OCI-M2 (cell line): ENCODE measurements at regions not wholly inside any gene's neighbourhood (a gene's known extent, or its start where the extent isn't known, plus 50 kb on each side); places are given as distances from the start of the nearest gene placed in this dataset.
"Not testable (repeated sequence)": the region's sequence is repeated elsewhere in the genome, so short reads cannot be mapped to it uniquely, and the experiment has no call there.

Experiments used
- DNase-seq: peaks from one replicate; lab custom pipeline; 2025; ENCODE audit not compliant: unreplicated experiment; lab: John Stamatoyannopoulos, UW

GRCh38 chr1:181192316-181192715, 103.8 kb downstream of the IER5 start:
- DNase-seq, result no peak

GRCh38 chr1:181202986-181203555, 114.6 kb downstream of the IER5 start:
- DNase-seq, result no peak

GRCh38 chr1:181204530-181204929, 116.0 kb downstream of the IER5 start:
- DNase-seq, result no peak

GRCh38 chr1:181205901-181206300, 117.4 kb downstream of the IER5 start:
- no peak for DNase-seq

- DNase-seq, result no peak
These were observed 118.0 kb downstream of the IER5 start for GRCh38 chr1:181206513-181206912.

- no peak for DNase-seq
These were observed 118.7 kb downstream of the IER5 start for GRCh38 chr1:181206979-181207790.

GRCh38 chr1:181208083-181208482, 119.6 kb downstream of the IER5 start:
- DNase-seq, result no peak

- no peak for DNase-seq
These were observed 120.5 kb downstream of the IER5 start for GRCh38 chr1:181208967-181209366.

GRCh38 chr1:181213056-181213455, 124.6 kb downstream of the IER5 start:
- DNase-seq, result no peak

- DNase-seq, result no peak
These were observed 128.1 kb downstream of the IER5 start for GRCh38 chr1:181216591-181216994.

GRCh38 chr1:181219938-181220337, 131.4 kb downstream of the IER5 start:
- DNase-seq, result no peak

- DNase-seq, result no peak
These were observed 132.6 kb downstream of the IER5 start for GRCh38 chr1:181221078-181221477.

- DNase-seq, result no peak
These were observed 134.5 kb downstream of the IER5 start for GRCh38 chr1:181222972-181223505.

- DNase-seq, result not testable (repeated sequence)
These were observed 138.2 kb downstream of the IER5 start for GRCh38 chr1:181226728-181227127.

- DNase-seq, result no peak
These were observed 150.6 kb downstream of the IER5 start for GRCh38 chr1:181239086-181239485.

- DNase-seq, result not testable (repeated sequence)
These were observed 157.8 kb downstream of the IER5 start for GRCh38 chr1:181246320-181246719.

GRCh38 chr1:181248361-181248760, 159.9 kb downstream of the IER5 start:
- not testable (repeated sequence) for DNase-seq

GRCh38 chr1:181249186-181249585, 160.7 kb downstream of the IER5 start:
- no peak for DNase-seq

GRCh38 chr1:181250038-181250437, 161.5 kb downstream of the IER5 start:
- DNase-seq, result no peak

- no peak for DNase-seq
These were observed 162.7 kb downstream of the IER5 start for GRCh38 chr1:181251001-181251712.

GRCh38 chr1:181251713-181252075, 163.2 kb downstream of the IER5 start:
- DNase-seq, result no peak

- not testable (repeated sequence) for DNase-seq
These were observed 165.1 kb downstream of the IER5 start for GRCh38 chr1:181253601-181254000.
